NCI-H2196 treated with DMSO at 0.1 percent for 48 hours (cell line): ENCODE measurements at regions not wholly inside any gene's neighbourhood (a gene's known extent, or its start where the extent isn't known, plus 50 kb on each side); places are given as distances from the start of the nearest gene placed in this dataset.

Experiments used
- DNase-seq: peaks from one replicate; lab custom pipeline; 2025; ENCODE audit not compliant: unreplicated experiment; lab: John Stamatoyannopoulos, UW

- no peak for DNase-seq
Observed at GRCh38 chr10:84770824-84771223, 442.4 kb downstream of the CCSER2 start.

DNA sequence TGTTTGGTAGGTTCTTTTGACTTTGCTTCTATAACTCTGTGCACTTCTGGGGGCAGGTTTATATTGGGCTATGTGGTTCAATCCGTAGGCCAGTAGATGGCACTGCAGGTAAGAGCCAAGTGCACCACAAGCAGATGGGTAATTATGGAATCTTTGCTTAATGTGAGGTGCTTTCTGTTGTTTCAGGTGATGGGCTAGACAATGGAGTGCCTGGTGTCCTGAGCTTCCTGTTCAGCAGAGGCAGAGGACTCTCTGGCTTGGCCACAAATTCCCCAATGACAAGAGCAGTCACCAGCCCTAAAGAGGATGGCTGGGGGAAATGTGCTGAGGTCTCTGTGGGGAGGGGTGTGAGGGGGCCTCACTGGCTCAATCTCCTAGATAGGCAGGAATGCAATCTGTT lies 455.0 kb downstream of the CCSER2 start:
- DNase-seq = no peak

DNA sequence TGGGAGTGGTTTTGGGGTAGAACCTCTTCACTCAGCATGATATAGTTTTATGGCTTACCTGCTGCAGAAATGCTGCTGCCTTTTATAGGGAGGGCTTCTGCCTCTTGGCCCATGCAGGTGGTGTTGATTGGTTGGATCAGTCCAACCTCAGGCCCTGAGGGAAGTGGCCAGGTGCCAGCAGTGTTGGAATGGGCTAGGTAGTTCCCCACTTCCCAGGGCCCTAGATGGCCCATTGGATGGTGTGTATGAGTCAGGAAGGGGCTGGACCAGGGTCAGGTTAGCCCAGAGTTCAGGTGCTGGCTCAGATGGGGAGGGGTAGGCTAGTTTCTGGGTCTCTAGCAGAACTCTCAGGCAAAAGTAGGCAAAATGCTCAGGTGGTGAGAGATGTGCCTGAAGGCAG lies 455.5 kb downstream of the CCSER2 start:
- DNase-seq = no peak

GRCh38 chr10:84784749-84785148 lies 456.4 kb downstream of the CCSER2 start:
- DNase-seq = no peak

DNA sequence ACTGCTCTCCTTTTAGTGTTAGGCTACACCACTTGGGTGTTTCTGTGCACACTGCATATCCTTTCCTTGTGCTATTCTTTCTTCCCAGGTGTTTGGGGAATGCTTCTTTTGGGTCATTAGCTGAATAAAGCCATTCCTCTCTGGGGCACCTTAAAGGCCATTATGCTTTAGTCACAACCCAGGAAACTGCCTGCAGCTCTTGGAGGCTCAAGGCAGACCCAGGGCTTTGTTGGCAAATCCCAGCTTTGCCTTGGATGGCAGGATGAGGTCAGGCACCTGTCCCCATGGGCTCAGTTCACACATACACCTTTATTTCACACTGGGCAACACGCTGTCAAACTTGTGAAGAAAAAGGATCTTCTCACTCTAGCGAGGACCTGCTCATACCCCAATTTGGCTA lies 460.6 kb downstream of the CCSER2 start:
- DNase-seq = no peak

- DNase-seq = no peak
Observed at GRCh38 chr10:84798312-84798711, 469.9 kb downstream of the CCSER2 start.

DNA sequence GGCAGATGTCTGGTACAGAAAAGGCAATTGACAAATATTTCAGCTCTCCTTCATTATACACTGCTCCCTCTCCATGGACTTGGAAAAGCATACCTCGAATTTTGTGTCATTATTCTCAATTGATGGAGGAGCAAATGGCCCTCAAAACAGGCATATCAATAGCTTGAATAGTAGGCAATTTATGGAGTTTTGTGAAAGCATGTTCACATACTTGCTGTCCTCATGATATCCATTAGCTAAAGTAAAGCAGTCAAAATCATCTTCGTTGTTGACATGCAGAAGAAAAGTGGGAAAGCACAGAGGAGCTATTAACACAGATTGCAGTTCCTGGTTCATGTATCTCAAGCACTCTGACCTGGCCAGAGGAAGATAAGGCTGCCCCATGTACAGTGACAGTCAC lies 472.8 kb downstream of the CCSER2 start:
- DNase-seq = no peak

DNA sequence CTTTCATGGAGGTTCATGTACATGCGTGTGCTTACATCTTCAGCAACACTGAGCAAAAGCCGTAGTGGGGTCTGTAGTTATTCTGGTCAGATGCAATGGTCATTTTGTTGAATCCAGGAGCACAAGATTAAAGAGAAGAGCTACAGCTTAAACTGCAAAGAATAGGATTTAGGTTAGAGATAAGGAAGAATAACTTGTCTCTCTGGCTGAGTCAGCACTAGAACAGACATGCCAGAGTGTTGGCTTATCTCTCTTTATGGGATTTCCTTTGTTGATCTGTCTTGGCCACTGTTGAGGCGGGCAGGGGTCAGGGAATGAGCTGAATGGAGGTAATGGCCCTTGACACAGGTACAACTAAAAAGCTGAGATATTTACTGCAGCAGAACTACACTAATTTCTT lies 473.5 kb downstream of the CCSER2 start:
- no peak for DNase-seq

DNA sequence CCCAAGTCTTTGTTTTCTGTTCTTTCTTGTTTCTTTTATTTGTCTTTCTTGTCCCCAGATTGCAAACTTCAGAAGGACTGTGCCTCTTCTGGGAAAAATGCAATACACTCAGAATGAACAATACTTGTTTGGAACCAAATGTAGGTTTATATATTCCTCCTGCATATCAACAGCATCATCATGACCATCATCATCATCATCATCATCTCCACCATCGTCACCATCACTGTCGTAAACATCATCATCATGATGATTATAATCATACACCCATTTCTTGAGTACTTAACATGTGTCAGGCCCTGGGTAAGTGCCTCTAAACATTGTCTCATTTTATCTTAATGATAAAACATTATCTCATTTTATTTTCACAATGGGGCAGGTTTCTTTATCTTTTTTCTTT lies 476.8 kb downstream of the CCSER2 start:
- no peak for DNase-seq

DNA sequence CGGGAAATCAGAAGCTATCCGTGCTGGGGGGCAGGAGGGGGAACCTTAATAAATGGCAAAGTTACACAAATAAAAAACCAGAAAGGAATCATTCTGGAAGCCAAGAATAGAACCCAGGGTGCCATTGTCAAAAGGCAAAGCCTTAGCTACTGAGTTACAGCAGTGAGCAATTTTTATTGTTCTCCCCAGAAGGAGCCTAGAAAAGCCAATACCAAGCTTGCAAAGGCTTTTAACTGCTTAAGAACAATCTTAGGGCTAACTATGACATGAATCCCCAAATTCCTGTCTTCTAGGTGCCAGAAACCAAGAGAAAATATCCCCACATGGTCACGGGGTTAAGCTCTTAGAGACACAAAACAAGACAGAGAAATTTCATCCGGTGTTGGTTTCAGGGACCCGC lies 482.7 kb downstream of the CCSER2 start:
- no peak for DNase-seq

DNA sequence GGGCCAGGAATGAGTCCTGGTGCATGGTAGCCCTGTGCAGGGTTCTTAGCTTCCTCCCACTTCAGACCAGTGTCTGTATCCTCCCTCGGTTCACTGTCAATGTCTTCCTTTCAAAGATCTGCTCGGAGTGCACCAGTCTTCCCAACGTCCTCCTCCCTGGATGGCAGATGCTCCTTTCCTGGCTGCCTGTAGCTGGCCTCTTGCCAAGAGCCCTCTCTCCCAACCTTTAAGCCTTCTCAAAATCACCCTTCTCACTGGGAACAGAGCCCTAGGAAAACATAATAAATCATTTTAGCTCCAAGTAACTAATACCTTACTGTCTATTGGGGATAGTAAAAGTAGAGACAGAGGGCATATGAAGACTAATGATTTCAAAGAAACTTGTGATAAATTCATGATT lies 490.6 kb downstream of the CCSER2 start:
- DNase-seq = no peak

DNA sequence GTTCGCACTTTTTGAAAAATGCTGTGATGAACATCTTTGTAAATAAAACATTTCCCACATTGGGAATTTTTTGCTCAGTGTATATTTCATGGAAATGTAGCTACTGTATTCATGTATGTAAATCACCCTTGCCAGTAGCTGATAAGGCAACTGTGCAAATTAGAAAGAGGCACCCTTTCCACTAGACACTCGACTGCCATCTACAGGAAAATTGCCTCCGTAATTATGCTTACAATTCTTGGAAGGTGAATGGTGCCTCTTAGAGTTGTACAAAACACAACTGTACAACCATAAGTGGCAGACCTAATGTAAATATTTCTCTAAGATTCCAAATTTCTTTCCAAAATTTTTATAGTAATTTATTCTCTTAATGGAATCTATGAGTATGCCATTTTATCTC lies 491.7 kb downstream of the CCSER2 start:
- DNase-seq = no peak

DNA sequence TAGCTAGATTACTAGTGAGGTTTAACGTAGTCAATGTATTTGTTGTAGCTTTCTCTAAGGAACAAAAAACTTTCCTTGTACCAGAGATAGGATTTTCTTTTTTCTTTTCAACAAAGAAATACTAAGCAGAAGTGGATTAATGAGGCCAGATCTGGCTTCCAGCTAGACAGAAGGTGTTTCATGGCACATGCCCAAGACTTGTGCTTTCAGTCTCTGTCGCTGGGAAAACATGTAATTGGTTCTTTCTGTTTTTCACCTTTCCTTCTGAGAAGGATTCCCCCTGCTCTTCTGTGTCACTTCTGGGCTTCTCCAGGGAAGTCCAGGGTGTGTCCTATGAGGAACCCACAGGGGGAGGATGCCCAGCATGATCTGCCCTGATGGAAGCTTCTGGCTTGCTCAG lies 492.2 kb downstream of the CCSER2 start:
- no peak for DNase-seq

DNA sequence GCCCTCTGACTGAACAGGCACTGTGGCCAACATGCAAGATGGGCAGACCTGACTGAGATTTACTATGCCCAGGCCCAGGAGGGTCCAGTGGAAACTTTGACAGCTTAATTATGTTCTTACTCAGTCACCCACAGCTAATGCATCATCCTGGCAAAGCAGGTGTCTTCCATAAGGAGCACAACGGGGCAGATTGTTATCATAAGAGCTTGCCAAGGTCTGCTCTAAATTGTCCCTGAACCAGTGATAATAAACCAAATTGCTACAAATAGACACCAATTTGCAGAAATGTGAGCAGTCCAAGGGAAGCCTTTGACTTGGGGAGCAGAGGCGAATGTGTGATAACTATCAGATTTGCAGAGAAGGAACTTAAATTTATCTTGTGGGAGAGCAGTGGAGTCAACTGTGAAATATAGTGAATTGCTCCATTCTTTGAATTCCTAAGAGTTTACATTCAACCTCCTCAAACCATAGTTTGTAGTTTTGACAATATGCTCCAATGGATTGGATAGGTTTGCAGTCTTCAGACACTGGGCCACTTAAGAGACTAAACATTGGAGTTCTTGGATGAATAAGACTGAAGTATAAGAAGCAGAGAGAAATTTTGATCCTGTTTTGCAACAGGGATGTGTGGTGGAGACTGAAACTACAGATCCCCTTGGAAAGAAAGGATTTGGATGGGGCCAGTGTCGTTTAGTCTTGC lies 494.7 kb downstream of the CCSER2 start:
- DNase-seq = no peak

- no peak for DNase-seq
Observed at GRCh38 chr10:84824525-84824924, 496.1 kb downstream of the CCSER2 start.

DNA sequence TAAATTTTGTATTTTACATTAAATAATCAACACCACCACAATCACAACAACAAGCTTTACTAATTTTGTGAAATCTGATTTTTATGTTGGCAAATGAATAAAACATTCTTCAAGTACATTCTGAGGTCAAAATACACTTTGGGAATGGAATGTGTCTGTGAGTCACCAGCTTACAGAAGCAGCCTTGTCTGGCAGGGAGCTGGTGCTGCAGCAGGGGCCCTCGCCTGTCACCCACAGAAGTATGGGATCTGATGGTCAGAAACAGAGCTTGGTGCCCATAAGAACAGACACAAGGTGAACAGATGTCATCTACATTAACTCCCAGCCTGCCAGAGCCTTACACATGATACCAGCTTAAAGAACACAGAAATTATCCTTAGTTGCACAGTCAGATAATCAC lies 496.9 kb downstream of the CCSER2 start:
- no peak for DNase-seq

GRCh38 chr10:84826704-84827103 lies 498.3 kb downstream of the CCSER2 start:
- no peak for DNase-seq

DNA sequence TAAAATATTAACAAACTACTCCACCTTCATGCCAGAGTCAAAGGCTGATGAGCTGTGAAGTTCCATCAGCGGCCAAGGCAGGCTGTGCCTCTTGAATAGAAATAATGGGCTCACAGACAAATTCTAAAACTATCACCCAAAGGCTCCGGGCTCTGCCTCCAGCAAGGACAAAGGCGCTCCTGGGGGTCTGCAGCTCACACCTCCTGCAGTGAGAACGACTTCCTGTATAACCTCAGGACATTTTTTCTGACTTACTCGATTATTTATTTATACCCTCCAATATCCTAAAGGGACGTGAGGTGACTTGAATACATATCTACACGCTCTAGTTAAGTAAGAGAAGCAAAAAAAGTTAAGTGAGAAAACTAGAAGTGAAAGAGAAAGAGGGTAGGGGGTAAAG lies 500.7 kb downstream of the CCSER2 start:
- no peak for DNase-seq

DNA sequence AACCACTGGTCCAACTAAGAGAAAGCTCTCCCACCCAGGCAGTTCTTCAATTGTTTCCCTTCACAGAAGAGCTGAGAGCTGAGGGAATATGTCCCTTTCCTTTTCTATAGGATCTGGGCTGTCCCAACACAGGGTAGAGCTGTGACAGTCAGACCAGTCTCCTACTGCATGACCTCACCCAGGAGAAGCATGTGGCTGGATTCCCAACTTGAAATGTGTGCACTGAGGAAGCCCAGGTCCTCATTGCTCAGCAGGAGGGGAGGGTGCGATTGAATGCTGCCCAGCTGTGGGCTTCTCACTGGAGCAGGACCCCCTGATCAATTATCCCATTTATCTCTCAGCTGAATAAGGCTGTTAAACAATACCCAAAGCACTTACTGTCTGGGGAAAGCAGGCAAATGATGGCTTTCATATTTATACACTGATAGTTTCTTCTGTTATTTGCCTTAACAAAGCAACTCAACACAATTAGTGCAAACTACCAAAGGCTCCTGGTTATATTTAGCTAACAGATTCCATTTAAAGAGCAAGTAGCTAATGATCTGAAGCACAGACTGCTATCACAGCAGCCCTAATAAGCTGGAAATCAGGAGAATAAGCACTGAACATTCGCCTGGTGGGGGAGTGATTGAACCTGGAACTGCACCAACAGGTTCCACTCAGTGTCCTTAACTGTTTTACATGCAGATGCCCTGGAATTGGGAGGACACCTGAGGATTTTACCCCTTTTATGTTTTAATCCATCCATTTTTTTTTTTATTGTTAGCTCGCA lies 508.8 kb downstream of the CCSER2 start:
- DNase-seq = no peak

- DNase-seq = no peak
Observed at GRCh38 chr10:84837877-84838276, 509.5 kb downstream of the CCSER2 start.

DNA sequence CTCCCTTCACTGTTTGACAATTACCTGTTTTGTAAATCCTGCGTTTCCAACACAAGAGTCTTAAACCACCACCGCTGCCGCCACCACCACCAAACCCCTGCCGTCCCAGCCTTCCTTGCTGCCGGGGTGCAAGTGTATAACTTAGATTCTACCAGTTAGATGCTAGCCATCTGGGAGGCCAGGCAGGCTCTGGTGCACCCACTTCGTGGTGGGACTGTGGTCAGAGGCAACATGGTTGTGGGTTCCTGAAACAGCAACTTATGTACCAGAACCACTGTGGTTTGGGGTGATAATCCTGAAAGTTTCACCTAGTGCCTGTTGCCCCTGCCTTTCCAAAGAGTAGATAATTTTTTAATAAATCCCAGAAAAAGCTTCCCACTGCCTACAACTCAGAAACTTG lies 510.5 kb downstream of the CCSER2 start:
- no peak for DNase-seq

DNA sequence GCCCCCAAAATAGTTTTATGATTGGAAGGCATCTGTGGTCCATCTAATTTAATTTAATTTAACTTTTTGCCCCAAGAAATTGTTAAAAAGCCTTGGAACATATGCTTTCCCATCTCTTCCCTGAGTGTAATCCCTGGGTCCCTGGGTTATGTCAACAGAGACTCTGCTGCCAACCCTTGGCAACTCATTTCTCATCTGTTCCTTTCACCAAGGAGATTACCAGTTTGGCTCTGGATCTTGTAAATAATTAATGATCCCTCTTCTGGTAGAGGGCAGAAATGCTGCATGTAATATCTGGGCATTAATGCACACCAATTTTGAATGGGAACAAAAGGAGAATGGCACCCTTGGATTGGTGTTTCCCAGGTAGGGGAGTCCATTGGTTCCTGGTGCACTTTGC lies 514.2 kb downstream of the CCSER2 start:
- DNase-seq = no peak

DNA sequence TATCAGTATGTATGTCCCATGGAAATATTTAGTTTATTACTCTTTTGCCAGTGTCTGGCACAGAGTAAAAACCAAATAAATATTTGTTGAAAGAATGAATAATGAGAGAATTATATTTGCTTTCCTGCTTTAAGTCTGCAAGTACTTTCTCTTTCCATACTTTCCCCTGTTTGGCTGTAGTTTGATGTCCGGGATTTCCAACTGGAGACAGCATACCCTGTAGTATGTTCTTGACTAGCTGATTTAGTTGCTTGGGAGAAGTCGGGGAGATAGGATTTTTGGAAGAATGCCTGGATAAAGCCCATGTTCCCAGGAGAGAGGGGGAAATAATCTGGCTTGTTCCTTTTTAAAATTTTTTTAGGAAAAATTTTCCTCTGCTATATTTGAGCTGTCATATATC lies 516.1 kb downstream of the CCSER2 start:
- no peak for DNase-seq
